GM12873 (cell line): ENCODE measurements at regions not wholly inside any gene's neighbourhood (a gene's known extent, or its start where the extent isn't known, plus 50 kb on each side); places are given as distances from the start of the nearest gene placed in this dataset.

Source experiments
- TF ChIP-seq, protein P1 (sequence below): IDR thresholded peaks from 2 replicates; pipeline ENCODE4 v1.5.1; 2012; ENCODE audit warnings: low read depth, mild to moderate bottlenecking, moderate library complexity, low read length, control low read depth; ENCODE audit not compliant: insufficient read depth; ENCODE audit errors: missing control alignments

DNA sequence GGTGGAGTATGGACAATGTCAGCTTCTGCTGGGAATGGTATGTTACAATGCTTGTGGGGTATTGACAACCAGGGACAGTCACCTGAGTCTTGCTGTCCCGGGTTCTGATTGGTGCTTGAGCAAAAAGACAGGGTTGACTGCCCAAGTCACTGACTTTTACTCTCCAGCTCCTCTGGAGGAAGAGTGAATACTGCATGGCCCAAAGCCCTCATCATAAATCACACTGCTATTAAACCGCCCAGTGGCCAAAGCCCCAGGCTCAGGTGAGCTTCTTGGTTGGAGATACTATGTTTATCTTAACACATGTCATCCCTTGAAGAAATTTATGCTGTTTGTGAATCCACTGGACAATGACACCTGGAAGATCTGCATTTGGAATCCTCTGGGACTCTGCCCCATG, 90.0 kb upstream of the IGFBP3 start:
- TF ChIP-seq, protein P1, sequence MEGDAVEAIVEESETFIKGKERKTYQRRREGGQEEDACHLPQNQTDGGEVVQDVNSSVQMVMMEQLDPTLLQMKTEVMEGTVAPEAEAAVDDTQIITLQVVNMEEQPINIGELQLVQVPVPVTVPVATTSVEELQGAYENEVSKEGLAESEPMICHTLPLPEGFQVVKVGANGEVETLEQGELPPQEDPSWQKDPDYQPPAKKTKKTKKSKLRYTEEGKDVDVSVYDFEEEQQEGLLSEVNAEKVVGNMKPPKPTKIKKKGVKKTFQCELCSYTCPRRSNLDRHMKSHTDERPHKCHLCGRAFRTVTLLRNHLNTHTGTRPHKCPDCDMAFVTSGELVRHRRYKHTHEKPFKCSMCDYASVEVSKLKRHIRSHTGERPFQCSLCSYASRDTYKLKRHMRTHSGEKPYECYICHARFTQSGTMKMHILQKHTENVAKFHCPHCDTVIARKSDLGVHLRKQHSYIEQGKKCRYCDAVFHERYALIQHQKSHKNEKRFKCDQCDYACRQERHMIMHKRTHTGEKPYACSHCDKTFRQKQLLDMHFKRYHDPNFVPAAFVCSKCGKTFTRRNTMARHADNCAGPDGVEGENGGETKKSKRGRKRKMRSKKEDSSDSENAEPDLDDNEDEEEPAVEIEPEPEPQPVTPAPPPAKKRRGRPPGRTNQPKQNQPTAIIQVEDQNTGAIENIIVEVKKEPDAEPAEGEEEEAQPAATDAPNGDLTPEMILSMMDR: no peak

DNA sequence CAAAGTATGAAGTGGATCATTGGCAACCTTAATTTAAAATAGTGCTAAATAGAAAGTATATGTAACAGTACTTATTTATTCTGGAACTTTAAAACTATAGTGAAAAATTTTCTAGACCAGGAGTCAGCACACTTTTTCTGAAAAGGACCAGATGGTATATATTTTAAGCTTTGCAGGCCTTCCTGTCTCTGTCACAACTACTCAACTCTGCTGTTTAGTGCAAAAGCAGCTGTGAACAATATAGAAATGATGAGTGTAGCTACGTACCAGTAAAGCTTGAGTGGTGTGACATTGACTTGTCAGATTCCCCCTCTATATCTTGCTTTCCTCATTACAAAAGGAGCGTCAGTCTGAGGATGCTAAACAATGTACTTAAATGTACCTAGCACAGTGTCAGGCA, 88.1 kb upstream of the IGFBP3 start:
- TF ChIP-seq, protein P1: no peak

DNA sequence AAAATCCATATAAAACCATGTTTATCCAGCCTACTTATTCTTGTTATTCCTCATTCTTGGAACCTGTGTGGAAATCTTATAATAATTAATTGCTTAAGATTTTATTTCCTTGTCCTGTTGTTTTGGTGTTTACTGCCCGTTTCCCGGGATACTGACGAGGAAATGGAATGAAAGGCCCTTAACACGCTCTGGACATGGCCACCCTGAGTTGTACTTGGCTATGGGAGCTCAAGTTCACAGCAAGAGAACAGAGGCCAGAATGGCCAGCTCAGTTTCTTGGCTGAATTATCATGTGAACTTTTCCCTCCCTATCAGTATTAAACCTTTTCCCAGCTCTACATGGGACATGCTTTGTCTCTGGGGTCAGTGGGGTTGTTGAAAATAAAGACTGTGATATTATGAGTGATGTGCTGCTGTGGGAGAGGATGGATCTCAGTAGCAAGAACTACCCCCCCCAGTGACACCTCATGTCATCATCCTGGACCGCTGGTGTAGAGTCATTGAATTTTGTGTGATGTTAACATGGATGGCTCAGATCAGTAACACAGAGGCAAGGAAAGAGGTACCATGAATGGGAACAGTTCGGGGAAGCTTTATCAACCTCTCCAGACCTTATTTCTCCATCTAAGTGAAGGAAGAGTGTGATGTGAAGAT, 87.0 kb upstream of the IGFBP3 start:
- TF ChIP-seq, protein P1: no peak

DNA sequence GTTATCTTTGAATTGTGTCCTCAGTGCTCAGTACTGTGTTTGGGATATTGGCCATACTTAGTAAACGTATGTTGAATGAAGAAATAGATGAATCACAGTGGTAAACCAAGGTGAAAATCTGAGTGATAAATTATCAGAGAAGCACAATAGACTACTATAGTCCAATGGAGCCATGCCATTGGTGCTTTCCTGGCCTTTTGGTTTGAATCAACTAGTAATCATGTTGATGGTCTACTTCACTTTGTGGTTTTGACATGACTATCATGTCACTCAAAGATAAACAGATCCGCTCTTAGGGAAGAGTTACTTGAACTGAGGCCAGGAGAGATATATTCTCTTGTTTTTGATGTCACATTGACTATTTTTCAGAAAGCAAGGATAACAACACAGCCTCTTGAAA, 86.1 kb upstream of the IGFBP3 start:
- TF ChIP-seq, protein P1: no peak

DNA sequence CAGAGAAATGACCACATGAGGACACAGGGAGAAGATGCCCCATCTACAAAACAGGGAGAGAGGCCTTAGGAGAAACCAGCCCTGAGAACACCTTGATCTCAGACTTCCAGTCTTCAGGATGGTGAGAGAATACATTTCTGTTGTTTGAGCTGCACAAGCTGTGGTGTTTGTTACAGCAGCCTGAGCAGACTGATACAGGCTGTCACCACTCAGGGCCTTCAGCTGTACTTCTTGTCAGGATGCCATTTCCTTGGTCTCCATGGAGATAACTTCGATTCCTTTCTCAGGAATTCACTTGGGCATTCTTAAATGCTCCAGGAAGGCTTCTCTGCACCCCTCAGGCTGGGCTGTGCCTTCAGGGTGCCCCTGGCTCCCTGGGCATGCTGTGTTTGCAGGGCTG, 85.7 kb upstream of the IGFBP3 start:
- TF ChIP-seq, protein P1: no peak

DNA sequence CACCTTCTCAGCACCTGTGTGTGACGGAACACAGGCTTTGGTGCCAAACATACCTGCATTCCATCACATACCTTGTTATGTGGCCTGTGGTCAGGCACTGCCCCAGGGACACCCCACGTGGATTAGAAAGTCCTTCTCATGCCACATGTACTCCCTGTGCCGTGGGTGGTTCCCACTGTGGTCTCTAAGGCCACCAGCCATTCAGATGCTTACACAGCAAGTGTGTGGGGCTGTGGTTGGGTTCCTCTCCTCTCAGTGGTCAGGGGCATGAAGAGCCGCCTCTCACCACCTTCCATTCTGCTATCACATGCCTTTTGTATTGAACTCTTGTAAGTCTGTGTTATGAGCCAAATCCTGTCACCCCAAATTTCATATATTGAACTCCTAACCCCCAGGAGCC, 85.1 kb upstream of the IGFBP3 start:
- TF ChIP-seq, protein P1: no peak

DNA sequence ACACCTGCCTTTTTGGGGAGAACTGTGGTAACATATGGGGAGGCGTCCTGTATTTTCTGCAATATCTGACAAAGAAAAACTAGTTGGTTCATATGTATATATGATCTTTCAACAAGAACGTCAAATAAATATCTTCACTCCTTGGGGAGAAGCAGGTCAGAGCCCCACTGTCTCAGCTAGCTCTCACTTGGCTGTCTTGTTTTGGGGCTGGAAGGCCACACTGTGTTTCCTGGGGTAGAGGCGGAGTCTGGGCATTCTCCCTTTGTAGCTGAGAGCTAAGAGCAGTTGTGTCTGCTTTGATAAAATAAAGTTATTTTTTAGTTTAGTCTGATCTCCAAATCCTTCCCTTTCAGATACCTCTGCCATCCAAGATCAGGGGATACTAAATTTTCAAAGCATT, 83.9 kb upstream of the IGFBP3 start:
- TF ChIP-seq, protein P1: no peak
